Spleen (tissue), 7 donors: ENCODE measurements at regions not wholly inside any gene's neighbourhood (a gene's known extent, or its start where the extent isn't known, plus 50 kb on each side); places are given as distances from the start of the nearest gene placed in this dataset.

Experiments
- POLR2A ChIP-seq, 3 donors: fragments of 450-650 bp; IDR thresholded peaks; one replicate each; pipeline ENCODE4 v1.5.1; 2017; ENCODE audit warnings: antibody characterized with exemption in 3 of 3, mild to moderate bottlenecking in 1 of 3
- POLR2AphosphoS5 ChIP-seq, 3 donors: sonication (generic); formaldehyde crosslinking; IDR thresholded peaks; one replicate each; pipeline ENCODE4 v1.5.1; 2017; ENCODE audit warnings: antibody characterized with exemption in 3 of 3
- TF ChIP-seq, protein P1 (sequence below), 11 experiments: fragments of 200-600 bp in 7 of 11; fragments of 450-650 bp in 4 of 11; sonication (generic) in 4 of 11; IDR thresholded peaks in 8 of 11; conservative IDR thresholded peaks in 3 of 11; 1 replicate in 7 of 11; 2 replicates in 4 of 11; pipeline versions ENCODE4 v1.4.0 to v1.8.0; 2016 to 2021; ENCODE audit warnings: antibody characterized with exemption in 11 of 11, inconsistent platforms in 4 of 11, mild to moderate bottlenecking in 1 of 11
- donor health status: DM: no; HTN: no; CAD: no; lungs with moderate emphysema.
- donor health status: DM: no; HTN: no; CAD: no.
- donor health status: DM: no; HTN: no; CAD: no.

DNA sequence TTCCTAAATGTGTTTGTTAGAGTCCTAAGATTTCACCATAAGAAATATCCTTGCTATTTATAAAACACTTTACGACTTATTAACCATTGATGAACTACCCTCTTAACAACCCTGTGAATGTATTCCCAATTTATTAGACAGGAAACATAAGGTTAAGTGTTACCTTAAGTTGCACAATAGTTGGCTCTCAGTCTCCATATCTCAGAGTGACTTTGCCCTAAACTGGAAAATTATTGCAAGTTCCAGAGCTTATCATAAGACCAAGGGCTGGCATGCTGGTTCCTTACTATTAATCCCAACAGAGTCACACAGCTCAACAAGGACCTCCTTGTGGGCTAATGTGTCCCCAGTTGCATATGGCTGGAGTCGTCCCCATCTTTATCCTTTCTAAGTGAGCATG, 165.8 kb downstream of the INSIG2 start:
- no peak for TF ChIP-seq POLR2A (IDR thresholded peaks at IDR 0.05)
- TF ChIP-seq, protein P1, sequence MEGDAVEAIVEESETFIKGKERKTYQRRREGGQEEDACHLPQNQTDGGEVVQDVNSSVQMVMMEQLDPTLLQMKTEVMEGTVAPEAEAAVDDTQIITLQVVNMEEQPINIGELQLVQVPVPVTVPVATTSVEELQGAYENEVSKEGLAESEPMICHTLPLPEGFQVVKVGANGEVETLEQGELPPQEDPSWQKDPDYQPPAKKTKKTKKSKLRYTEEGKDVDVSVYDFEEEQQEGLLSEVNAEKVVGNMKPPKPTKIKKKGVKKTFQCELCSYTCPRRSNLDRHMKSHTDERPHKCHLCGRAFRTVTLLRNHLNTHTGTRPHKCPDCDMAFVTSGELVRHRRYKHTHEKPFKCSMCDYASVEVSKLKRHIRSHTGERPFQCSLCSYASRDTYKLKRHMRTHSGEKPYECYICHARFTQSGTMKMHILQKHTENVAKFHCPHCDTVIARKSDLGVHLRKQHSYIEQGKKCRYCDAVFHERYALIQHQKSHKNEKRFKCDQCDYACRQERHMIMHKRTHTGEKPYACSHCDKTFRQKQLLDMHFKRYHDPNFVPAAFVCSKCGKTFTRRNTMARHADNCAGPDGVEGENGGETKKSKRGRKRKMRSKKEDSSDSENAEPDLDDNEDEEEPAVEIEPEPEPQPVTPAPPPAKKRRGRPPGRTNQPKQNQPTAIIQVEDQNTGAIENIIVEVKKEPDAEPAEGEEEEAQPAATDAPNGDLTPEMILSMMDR (IDR thresholded peaks at IDR 0.05 in 8 of 11, conservative IDR thresholded peaks at IDR 0.05 in 3 of 11) = no peak
- no peak for TF ChIP-seq POLR2AphosphoS5 (IDR thresholded peaks at IDR 0.05)
